Panc1 (cell line): ENCODE measurements at regions not wholly inside any gene's neighbourhood (a gene's known extent, or its start where the extent isn't known, plus 50 kb on each side); places are given as distances from the start of the nearest gene placed in this dataset.

Experiments used
- ATAC-seq: fragments of 200-7000 bp; cut with Tn5 transposase; 2 replicates; pipeline ENCODE4 v1.9.1; 2020; ENCODE audit warnings: mild to moderate bottlenecking, moderate library complexity
- BruUV-seq: library from RNA; stranded (reverse); fragments of 400-500 nt; replicated peaks from 2 replicates; lab custom pipeline; 2021; lab: Mats Ljungman, UMichigan
- CTCF ChIA-PET: fragments of 300-600 bp; sonication (Branson Sonifier 250); formaldehyde crosslinking; loops from one replicate; lab custom pipeline; 2022; ENCODE audit warnings: antibody characterized with exemption; lab: Charles Lee
- POLR2A ChIA-PET: fragments of 300-600 bp; sonication (Branson Sonifier 250); formaldehyde crosslinking; loops from one replicate; lab custom pipeline; 2022; ENCODE audit warnings: antibody characterized with exemption; lab: Charles Lee
- DNase-seq: peaks from one replicate; pipeline ENCODE4 v3.0.0-alpha.2; 2010; ENCODE audit warnings: low read depth, low spot score
- H3K27ac ChIP-seq: 2 replicates; pipeline ENCODE4 v1.5.1; 2011; ENCODE audit warnings: mild to moderate bottlenecking, low read length, inconsistent platforms
- H3K27me3 ChIP-seq: fragments of 200-500 bp; sonication (Bioruptor generic); 2 replicates; pipeline ENCODE4 v1.6.0; 2014; ENCODE audit warnings: low read length, inconsistent platforms; ENCODE audit not compliant: control insufficient read depth, insufficient read depth
- H3K36me3 ChIP-seq: fragments of 200-500 bp; sonication (Bioruptor generic); 2 replicates; pipeline ENCODE4 v1.5.1; 2014; ENCODE audit warnings: inconsistent platforms, mild to moderate bottlenecking, low read length, moderate library complexity; ENCODE audit not compliant: control insufficient read depth, insufficient read depth
- H3K4me1 ChIP-seq: 2 replicates; pipeline ENCODE4 v1.5.1; 2011; ENCODE audit warnings: inconsistent platforms, mild to moderate bottlenecking, low read length, moderate library complexity; ENCODE audit not compliant: control insufficient read depth, insufficient read depth
- H3K4me3 ChIP-seq, 2 experiments: 2 replicates each; pipeline ENCODE4 v1.5.1; 2011 to 2012; ENCODE audit warnings: low read depth in 2 of 2, low read length in 2 of 2, mild to moderate bottlenecking in 2 of 2, inconsistent platforms in 1 of 2, moderate library complexity in 1 of 2
- H3K9me3 ChIP-seq: fragments of 200-500 bp; sonication (Bioruptor generic); 2 replicates; pipeline ENCODE4 v1.5.1; 2014; ENCODE audit warnings: low read depth, mild to moderate bottlenecking, inconsistent platforms, low read length, moderate library complexity; ENCODE audit not compliant: control insufficient read depth, insufficient read depth
- POLR2AphosphoS5 ChIP-seq: IDR thresholded peaks from 2 replicates; pipeline ENCODE4 v1.6.1; 2012; ENCODE audit warnings: mild to moderate bottlenecking, low read depth, low read length, moderate library complexity
- REST ChIP-seq, 2 experiments: IDR thresholded peaks; 2 replicates each; pipeline ENCODE4 v1.6.1; 2011 to 2012; ENCODE audit warnings: low read depth in 2 of 2, control low read depth in 1 of 2, low read length in 1 of 2, mild to moderate bottlenecking in 1 of 2, moderate library complexity in 1 of 2; ENCODE audit not compliant: insufficient read depth in 1 of 2
- SIN3A ChIP-seq: IDR thresholded peaks from 2 replicates; pipeline ENCODE4 v1.6.1; 2012; ENCODE audit warnings: low read depth, mild to moderate bottlenecking, low read length, moderate library complexity, borderline replicate concordance; ENCODE audit not compliant: insufficient read depth
- TCF7L2 ChIP-seq: IDR thresholded peaks from 2 replicates; pipeline ENCODE4 v1.6.1; 2011; ENCODE audit warnings: mild to moderate bottlenecking, low read depth, low read length, inconsistent platforms
- in situ Hi-C: cut with HindIII; loops from 2 replicates; pipeline ENCODE4 v1.10.0; 2016; ENCODE audit warnings: low sequenced_read_pairs, low pct_unique_long_range_greater_than_20kb
- intact Hi-C: fragments of 100-400 bp; cut with micrococcal nuclease; formaldehyde crosslinking; loops from one replicate; pipeline ENCODE4 v1.10.0; 2022; ENCODE audit not compliant: unreplicated experiment
- TF ChIP-seq, protein P1 (sequence below): fragments of 450-650 bp; IDR thresholded peaks from 2 replicates; pipeline ENCODE4 v1.5.1; 2017; ENCODE audit warnings: mild to moderate bottlenecking

DNA sequence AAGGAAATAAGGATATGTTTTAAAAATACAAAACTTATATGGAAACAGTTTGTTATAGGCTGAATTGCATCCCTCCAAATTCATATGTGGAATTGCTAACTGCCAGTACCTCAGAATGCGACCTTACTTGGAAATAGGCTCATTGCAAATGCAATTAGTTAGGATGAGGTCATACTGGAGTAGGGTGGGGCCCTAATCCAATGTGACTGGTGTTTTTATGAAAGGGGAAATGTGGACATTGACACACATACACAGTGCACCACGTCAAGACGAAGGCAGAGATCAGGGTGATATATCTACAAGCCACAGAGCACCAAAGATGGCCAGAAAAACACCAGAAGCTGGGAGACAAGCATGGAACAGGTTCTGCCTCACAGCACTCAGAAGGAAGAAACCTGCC, 494.2 kb downstream of the TSN start:
- CTCF ChIA-PET = no interaction called here
- BruUV-seq = no TSS peak
- H3K9me3 ChIP-seq = no peaks in the 10 kb centered on the region
- H3K4me3 ChIP-seq = no peak overlapping the region
- H3K27me3 ChIP-seq = no peaks in the 10 kb centered on the region
- H3K4me1 ChIP-seq = no peaks in the 10 kb centered on the region
- TF ChIP-seq SIN3A = no peak
- TF ChIP-seq POLR2AphosphoS5 = no peak
- TF ChIP-seq, protein P1, sequence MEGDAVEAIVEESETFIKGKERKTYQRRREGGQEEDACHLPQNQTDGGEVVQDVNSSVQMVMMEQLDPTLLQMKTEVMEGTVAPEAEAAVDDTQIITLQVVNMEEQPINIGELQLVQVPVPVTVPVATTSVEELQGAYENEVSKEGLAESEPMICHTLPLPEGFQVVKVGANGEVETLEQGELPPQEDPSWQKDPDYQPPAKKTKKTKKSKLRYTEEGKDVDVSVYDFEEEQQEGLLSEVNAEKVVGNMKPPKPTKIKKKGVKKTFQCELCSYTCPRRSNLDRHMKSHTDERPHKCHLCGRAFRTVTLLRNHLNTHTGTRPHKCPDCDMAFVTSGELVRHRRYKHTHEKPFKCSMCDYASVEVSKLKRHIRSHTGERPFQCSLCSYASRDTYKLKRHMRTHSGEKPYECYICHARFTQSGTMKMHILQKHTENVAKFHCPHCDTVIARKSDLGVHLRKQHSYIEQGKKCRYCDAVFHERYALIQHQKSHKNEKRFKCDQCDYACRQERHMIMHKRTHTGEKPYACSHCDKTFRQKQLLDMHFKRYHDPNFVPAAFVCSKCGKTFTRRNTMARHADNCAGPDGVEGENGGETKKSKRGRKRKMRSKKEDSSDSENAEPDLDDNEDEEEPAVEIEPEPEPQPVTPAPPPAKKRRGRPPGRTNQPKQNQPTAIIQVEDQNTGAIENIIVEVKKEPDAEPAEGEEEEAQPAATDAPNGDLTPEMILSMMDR = no peak
- no peak for TF ChIP-seq TCF7L2
- TF ChIP-seq REST (IDR thresholded peaks at IDR 0.05; ENCODE audit: insufficient read depth in 1 of 2, low read depth in 2 of 2, low read length in 1 of 2) = no peak
- POLR2A ChIA-PET = no interaction called here
- no peaks in the 10 kb centered on the region for H3K36me3 ChIP-seq
- ATAC-seq (no peak), DNase-seq (no peak)
- no peak overlapping the region for H3K27ac ChIP-seq
- in situ Hi-C loops = no loop called here
- intact Hi-C loops = no loop called here

- Histone ChIP-seq H3K4me1 (no peaks in the 10 kb centered on the region), H3K9me3 (no peaks in the 10 kb centered on the region), H3K27ac (no peak overlapping the region), H3K27me3 (no peaks in the 10 kb centered on the region), H3K36me3 (no peaks in the 10 kb centered on the region), H3K4me3 (no peak overlapping the region)
- TF ChIP-seq POLR2AphosphoS5 = no peak
- TF ChIP-seq, protein P1 = no peak
- no peak for TF ChIP-seq TCF7L2
- DNase-seq (no peak), ATAC-seq (no peak)
- BruUV-seq = no TSS peak
- POLR2A ChIA-PET = no interaction called here
- CTCF ChIA-PET = no interaction called here
- in situ Hi-C loops = no loop called here
- intact Hi-C loops = no loop called here
Observed at GRCh38 chr2:122251158-122251557, 495.7 kb downstream of the TSN start.

- H3K9me3 ChIP-seq = no peaks in the 10 kb centered on the region
- H3K27ac ChIP-seq = no peak overlapping the region
- no peaks in the 10 kb centered on the region for H3K36me3 ChIP-seq
- no peaks in the 10 kb centered on the region for H3K27me3 ChIP-seq
- intact Hi-C loops (no loop called here), in situ Hi-C loops (no loop called here)
- TF ChIP-seq REST (IDR thresholded peaks at IDR 0.05; ENCODE audit: insufficient read depth in 1 of 2, low read depth in 2 of 2, low read length in 1 of 2) (no peak), SIN3A (no peak), TCF7L2 (no peak), POLR2AphosphoS5 (no peak)
- TF ChIP-seq, protein P1 = no peak
- no peak overlapping the region for H3K4me3 ChIP-seq
- BruUV-seq = no TSS peak
- CTCF ChIA-PET = no interaction called here
- no peak for DNase-seq
- no peaks in the 10 kb centered on the region for H3K4me1 ChIP-seq
- ATAC-seq = no peak
- POLR2A ChIA-PET = no interaction called here
Observed at GRCh38 chr2:122251566-122251965, 496.1 kb downstream of the TSN start.
